IPS-15b (cell line): ENCODE measurements at regions not wholly inside any gene's neighbourhood (a gene's known extent, or its start where the extent isn't known, plus 50 kb on each side); places are given as distances from the start of the nearest gene placed in this dataset.

Source experiments
- H3K27me3 ChIP-seq: one replicate; pipeline ENCODE4 v1.6.1; 2013; ENCODE audit warnings: low read length; ENCODE audit not compliant: control insufficient read depth, insufficient read depth
- H3K36me3 ChIP-seq: one replicate; pipeline ENCODE4 v1.6.1; 2013; ENCODE audit warnings: low read length; ENCODE audit not compliant: control insufficient read depth, insufficient read depth
- H3K4me1 ChIP-seq: one replicate; pipeline ENCODE4 v1.6.1; 2013; ENCODE audit warnings: mild to moderate bottlenecking, low read length; ENCODE audit not compliant: control insufficient read depth, insufficient read depth
- H3K4me3 ChIP-seq: one replicate; pipeline ENCODE4 v1.5.1; 2013; ENCODE audit warnings: low read depth, low read length
- H3K9ac ChIP-seq: one replicate; pipeline ENCODE4 v1.6.1; 2013; ENCODE audit warnings: low read depth, mild to moderate bottlenecking, low read length
- H3K9me3 ChIP-seq: one replicate; pipeline ENCODE4 v1.6.1; 2013; ENCODE audit warnings: mild to moderate bottlenecking, low read length; ENCODE audit not compliant: control insufficient read depth, insufficient read depth

DNA sequence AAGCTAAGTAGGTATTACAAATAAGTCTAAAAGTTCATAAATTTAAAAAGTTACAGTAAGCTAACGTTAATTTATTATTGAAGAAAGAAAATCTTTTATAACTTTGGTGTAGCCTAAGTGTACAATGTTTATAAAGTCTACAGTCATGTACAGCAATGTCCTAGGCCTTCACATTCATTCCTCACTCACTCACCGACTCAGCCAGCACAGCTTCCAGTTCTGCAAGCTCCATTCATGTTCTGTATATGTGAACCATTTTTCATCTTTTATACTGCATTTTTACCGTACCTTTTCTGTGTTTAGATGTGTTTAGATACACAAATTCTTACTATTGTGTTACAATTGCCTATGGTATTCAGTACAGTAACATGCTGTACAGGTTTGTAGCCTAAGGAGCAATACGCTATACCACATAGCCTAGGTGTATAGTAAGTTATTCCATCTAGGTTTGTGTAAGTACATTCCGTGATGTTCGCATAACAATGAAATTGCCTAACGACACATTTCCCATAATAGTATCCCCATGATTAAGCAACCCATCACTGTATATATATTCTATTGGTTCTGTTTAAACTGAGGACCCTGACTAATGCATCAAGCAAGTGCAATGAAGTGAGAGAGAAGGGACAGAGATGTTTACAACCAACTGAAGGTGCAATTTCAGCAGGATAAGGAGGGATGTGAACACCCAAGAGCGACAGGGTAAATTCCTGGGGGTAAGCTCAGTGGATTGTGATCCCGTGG is 88.9 kb upstream of the TRIO start:
- H3K36me3 ChIP-seq = no peaks in the 10 kb centered on the region
- no peak overlapping the region for H3K9ac ChIP-seq
- H3K27me3 ChIP-seq = no peaks in the 10 kb centered on the region
- no peak overlapping the region for H3K4me3 ChIP-seq
- no peaks in the 10 kb centered on the region for H3K4me1 ChIP-seq
- H3K9me3 ChIP-seq = no peaks in the 10 kb centered on the region

GRCh38 chr5:14050821-14051220 is 92.3 kb upstream of the TRIO start:
- H3K4me1 ChIP-seq = no peaks in the 10 kb centered on the region
- no peak overlapping the region for H3K9ac ChIP-seq
- no peak overlapping the region for H3K4me3 ChIP-seq
- H3K9me3 ChIP-seq = no peaks in the 10 kb centered on the region
- H3K36me3 ChIP-seq = no peaks in the 10 kb centered on the region
- no peaks in the 10 kb centered on the region for H3K27me3 ChIP-seq

DNA sequence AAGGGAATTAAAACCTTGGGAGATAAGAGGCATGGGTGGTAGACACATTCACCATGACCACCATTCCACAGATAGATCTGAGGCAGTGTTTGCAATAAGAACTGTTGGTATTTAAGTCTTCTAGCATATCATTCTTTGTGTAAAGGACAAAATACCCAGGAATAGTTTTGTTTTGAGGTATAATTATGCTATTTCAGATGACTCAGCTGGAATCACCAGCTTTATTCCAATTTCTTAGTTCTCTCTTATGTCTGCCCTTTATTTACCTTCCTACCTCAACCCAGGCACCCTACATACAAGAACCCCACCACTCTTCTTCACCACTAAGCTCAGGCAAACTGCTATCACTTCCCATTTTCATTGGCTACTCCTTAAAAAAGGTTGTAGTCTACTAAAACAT is 94.7 kb upstream of the TRIO start:
- no peak overlapping the region for H3K9ac ChIP-seq
- H3K36me3 ChIP-seq = no peaks in the 10 kb centered on the region
- H3K9me3 ChIP-seq = no peaks in the 10 kb centered on the region
- H3K4me1 ChIP-seq = no peaks in the 10 kb centered on the region
- H3K27me3 ChIP-seq = no peaks in the 10 kb centered on the region
- no peak overlapping the region for H3K4me3 ChIP-seq

DNA sequence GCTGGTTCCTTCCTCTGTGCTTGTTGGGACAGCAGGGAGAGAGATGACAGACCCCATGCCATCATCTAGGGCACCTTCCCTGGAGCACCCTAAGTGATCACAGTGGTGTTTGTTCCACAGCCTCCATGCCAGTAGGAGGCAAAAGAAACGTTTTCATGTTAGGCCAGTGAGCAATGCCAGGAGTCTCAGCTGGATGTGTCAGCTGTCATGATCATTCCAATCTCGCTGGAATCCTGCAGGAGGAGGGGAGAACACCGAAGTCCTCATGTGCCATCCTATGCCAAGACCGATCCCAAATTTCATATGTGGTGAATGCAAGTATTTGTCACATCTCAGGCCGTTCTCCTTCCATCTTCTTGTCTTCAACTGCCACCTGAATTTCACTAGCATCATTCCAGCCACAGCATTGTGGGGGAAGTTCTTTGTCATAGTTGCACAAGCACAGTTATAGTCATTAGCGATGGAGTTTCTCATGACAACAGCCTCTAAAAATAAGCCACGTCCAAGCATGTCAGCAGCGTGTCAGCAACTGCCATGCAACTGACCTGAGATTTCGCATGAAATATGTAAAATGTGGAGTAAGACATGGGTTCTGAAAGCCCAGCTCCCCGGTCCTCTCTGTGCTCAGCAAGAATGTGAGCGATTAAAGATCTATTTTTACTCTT is 97.2 kb upstream of the DNAH5 start:
- no peaks in the 10 kb centered on the region for H3K36me3 ChIP-seq
- H3K27me3 ChIP-seq = no peaks in the 10 kb centered on the region
- no peak overlapping the region for H3K4me3 ChIP-seq
- H3K9ac ChIP-seq = no peak overlapping the region
- H3K9me3 ChIP-seq = no peaks in the 10 kb centered on the region
- peaks cover 13% of the 10 kb centered on the region for H3K4me1 ChIP-seq

DNA sequence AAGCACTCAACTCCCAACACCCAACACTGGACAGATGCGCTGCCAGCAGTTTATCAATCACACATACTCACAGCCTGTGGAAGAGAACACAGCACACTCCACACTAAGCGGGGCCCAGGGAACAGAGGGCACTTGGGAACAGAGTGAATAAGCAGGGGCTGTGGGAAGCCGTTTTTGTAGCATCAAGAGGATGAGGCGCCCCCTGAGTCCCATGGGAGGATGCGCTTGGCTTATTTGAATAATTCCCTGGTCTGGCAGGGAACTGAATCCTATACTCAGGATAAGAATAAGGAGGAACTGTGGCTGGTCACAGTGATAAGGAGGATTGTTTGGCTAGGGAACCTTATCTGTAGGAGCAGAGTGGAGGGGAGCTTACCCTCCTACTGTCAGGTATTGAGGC is 96.1 kb upstream of the DNAH5 start:
- Histone ChIP-seq H3K27me3 (no peaks in the 10 kb centered on the region), H3K9me3 (no peaks in the 10 kb centered on the region), H3K4me1 (peaks cover 15% of the 10 kb centered on the region), H3K36me3 (no peaks in the 10 kb centered on the region), H3K4me3 (no peak overlapping the region), H3K9ac (no peak overlapping the region)

GRCh38 chr5:14039576-14039975 is 95.1 kb upstream of the DNAH5 start:
- Histone ChIP-seq H3K4me1 (peaks cover 24% of the 10 kb centered on the region), H3K4me3 (no peak overlapping the region), H3K27me3 (no peaks in the 10 kb centered on the region), H3K9ac (no peak overlapping the region), H3K9me3 (no peaks in the 10 kb centered on the region), H3K36me3 (no peaks in the 10 kb centered on the region)

- H3K36me3 ChIP-seq = no peaks in the 10 kb centered on the region
- H3K9ac ChIP-seq = no peak overlapping the region
- H3K4me1 ChIP-seq = peaks cover 24% of the 10 kb centered on the region
- no peaks in the 10 kb centered on the region for H3K27me3 ChIP-seq
- H3K4me3 ChIP-seq = no peak overlapping the region
- H3K9me3 ChIP-seq = no peaks in the 10 kb centered on the region
Measured at GRCh38 chr5:14039063-14039462, 94.6 kb upstream of the DNAH5 start.

- H3K9me3 ChIP-seq = no peaks in the 10 kb centered on the region
- no peak overlapping the region for H3K9ac ChIP-seq
- H3K36me3 ChIP-seq = no peaks in the 10 kb centered on the region
- H3K4me1 ChIP-seq = peaks cover 24% of the 10 kb centered on the region
- no peaks in the 10 kb centered on the region for H3K27me3 ChIP-seq
- no peak overlapping the region for H3K4me3 ChIP-seq
Measured at GRCh38 chr5:14038341-14038959, 94.0 kb upstream of the DNAH5 start.

GRCh38 chr5:14036947-14037346 is 92.5 kb upstream of the DNAH5 start:
- Histone ChIP-seq H3K9ac (peak overlapping the region; percentile 38), H3K36me3 (no peaks in the 10 kb centered on the region), H3K4me3 (peak overlapping the region; percentile 12), H3K27me3 (no peaks in the 10 kb centered on the region), H3K4me1 (peaks cover 21% of the 10 kb centered on the region), H3K9me3 (no peaks in the 10 kb centered on the region)

- H3K9ac ChIP-seq = peak overlapping the region; percentile 37
- H3K4me1 ChIP-seq = peaks cover 20% of the 10 kb centered on the region
- H3K9me3 ChIP-seq = no peaks in the 10 kb centered on the region
- H3K4me3 ChIP-seq = peak overlapping the region; percentile 28
- H3K27me3 ChIP-seq = no peaks in the 10 kb centered on the region
- no peaks in the 10 kb centered on the region for H3K36me3 ChIP-seq
Measured at GRCh38 chr5:14036514-14036913, 92.0 kb upstream of the DNAH5 start.

GRCh38 chr5:14035859-14036503 is 91.5 kb upstream of the DNAH5 start:
- Histone ChIP-seq H3K36me3 (no peaks in the 10 kb centered on the region), H3K4me3 (peak overlapping the region; percentile 28), H3K27me3 (no peaks in the 10 kb centered on the region), H3K9ac (peak overlapping the region; percentile 37), H3K4me1 (peaks cover 20% of the 10 kb centered on the region), H3K9me3 (no peaks in the 10 kb centered on the region)
